MCF 10A (cell line): ENCODE measurements at regions not wholly inside any gene's neighbourhood (a gene's known extent, or its start where the extent isn't known, plus 50 kb on each side); places are given as distances from the start of the nearest gene placed in this dataset.

Experiments used
- BruUV-seq: library from RNA; stranded (reverse); fragments of 400-500 nt; replicated peaks from 2 replicates; lab custom pipeline; 2021; lab: Mats Ljungman, UMichigan
- CTCF ChIA-PET: fragments of 300-600 bp; sonication (Branson Sonifier 250); formaldehyde crosslinking; extraction: SDS; loops from one replicate; lab custom pipeline; 2021; ENCODE audit warnings: antibody characterized with exemption, inconsistent platforms; lab: Yijun Ruan, JAX
- POLR2A ChIA-PET: fragments of 300-600, 350-650 bp; sonication (Branson Sonifier 250); formaldehyde crosslinking; extraction: SDS; loops from one replicate; lab custom pipeline; 2020; ENCODE audit warnings: antibody characterized with exemption, inconsistent platforms; lab: Yijun Ruan, JAX
- DNase-seq: peaks from one replicate; pipeline ENCODE4 v3.0.0-alpha.2; 2018; ENCODE audit not compliant: unreplicated experiment
- H3K27ac Mint-ChIP-seq: one replicate; pipeline ENCODE4 v1.8.0; 2022; ENCODE audit warnings: mild to moderate bottlenecking, low read depth, mixed read lengths; ENCODE audit not compliant: unreplicated experiment
- H3K27me3 Mint-ChIP-seq: one replicate; pipeline ENCODE4 v1.8.0; 2022; ENCODE audit warnings: mixed read lengths; ENCODE audit not compliant: insufficient read depth, unreplicated experiment
- H3K36me3 Mint-ChIP-seq: one replicate; pipeline ENCODE4 v1.8.0; 2022; ENCODE audit warnings: mild to moderate bottlenecking, moderate library complexity, mixed read lengths; ENCODE audit not compliant: insufficient read depth, unreplicated experiment
- H3K4me1 Mint-ChIP-seq: one replicate; pipeline ENCODE4 v1.8.0; 2022; ENCODE audit warnings: mixed read lengths; ENCODE audit not compliant: insufficient read depth, unreplicated experiment
- H3K4me3 Mint-ChIP-seq: one replicate; pipeline ENCODE4 v1.8.0; 2022; ENCODE audit warnings: mild to moderate bottlenecking, moderate library complexity, mixed read lengths; ENCODE audit not compliant: unreplicated experiment
- H3K9me3 Mint-ChIP-seq: one replicate; pipeline ENCODE4 v1.8.0; 2022; ENCODE audit warnings: mixed read lengths; ENCODE audit not compliant: unreplicated experiment
- CTCF ChIP-seq: fragments of 200-600 bp; IDR thresholded peaks from one replicate; pipeline ENCODE4 v1.8.0; 2022; ENCODE audit warnings: antibody characterized with exemption, mild to moderate bottlenecking; ENCODE audit not compliant: unreplicated experiment
- intact Hi-C: fragments of 100-400 bp; cut with micrococcal nuclease; formaldehyde crosslinking; loops from 2 replicates; pipeline ENCODE4 v1.14.1; 2022

GRCh38 chr15:24899367-24899766 is 55.4 kb upstream of the SNRPN start:
- Mint-ChIP-seq H3K4me3 (no peak overlapping the region), H3K4me1 (no peaks in the 10 kb centered on the region), H3K9me3 (peaks cover 33% of the 10 kb centered on the region), H3K27me3 (no peaks in the 10 kb centered on the region), H3K36me3 (peaks cover 5% of the 10 kb centered on the region), H3K27ac (no peak overlapping the region)
- no TSS peak for BruUV-seq
- intact Hi-C loops, result no loop called here
- no peak for DNase-seq
- ChIA-PET POLR2A (no interaction called here), CTCF (no interaction called here)
- no peak for TF ChIP-seq CTCF

GRCh38 chr15:24899795-24900194 is 55.0 kb upstream of the SNRPN start:
- Mint-ChIP-seq H3K4me3 (no peak overlapping the region), H3K4me1 (no peaks in the 10 kb centered on the region), H3K27me3 (no peaks in the 10 kb centered on the region), H3K36me3 (peaks cover 5% of the 10 kb centered on the region), H3K27ac (no peak overlapping the region), H3K9me3 (peaks cover 30% of the 10 kb centered on the region)
- ChIA-PET CTCF (no interaction called here), POLR2A (no interaction called here)
- no TSS peak for BruUV-seq
- TF ChIP-seq CTCF, result no peak
- intact Hi-C loops, result no loop called here
- no peak for DNase-seq

- H3K36me3 Mint-ChIP-seq, result peaks cover 5% of the 10 kb centered on the region
- no TSS peak for BruUV-seq
- H3K27ac Mint-ChIP-seq, result no peak overlapping the region
- CTCF ChIA-PET, result no interaction called here
- intact Hi-C loops, result no loop called here
- H3K4me1 Mint-ChIP-seq, result no peaks in the 10 kb centered on the region
- POLR2A ChIA-PET, result interaction anchor here (0.6 kb wide), 1 partner anchor 1079 kb away, joined by 5 read pairs; no protein-coding TSS in a partner anchor
- peaks cover 21% of the 10 kb centered on the region for H3K9me3 Mint-ChIP-seq
- no peaks in the 10 kb centered on the region for H3K27me3 Mint-ChIP-seq
- no peak for DNase-seq
- no peak overlapping the region for H3K4me3 Mint-ChIP-seq
- TF ChIP-seq CTCF, result no peak
These were observed 53.4 kb upstream of the SNRPN start for GRCh38 chr15:24901409-24901808.
